GM12878 (cell line): ENCODE measurements at regions not wholly inside any gene's neighbourhood (a gene's known extent, or its start where the extent isn't known, plus 50 kb on each side); places are given as distances from the start of the nearest gene placed in this dataset.
A peak's percentile ranks its signal among the peaks of the same experiment; 100 is the strongest.

ENCODE experiments used
- CEBPZ ChIP-seq: fragments of 150-350 bp; IDR thresholded peaks from 2 replicates; pipeline ENCODE4 v1.6.1; 2016; ENCODE audit warnings: low read depth, low read length
- CREB1 ChIP-seq: IDR thresholded peaks from 2 replicates; pipeline ENCODE4 v1.6.1; 2012; ENCODE audit warnings: low read depth, mild to moderate bottlenecking, inconsistent platforms
- ELK1 ChIP-seq: IDR thresholded peaks from 2 replicates; pipeline ENCODE4 v1.6.1; 2012; ENCODE audit warnings: low read depth, low read length, improper control_type of control experiment
- EP300 ChIP-seq, 2 experiments: fragments of 150-350 bp in 1 of 2; IDR thresholded peaks; 2 replicates each; pipeline ENCODE4 v1.6.1; 2011 to 2012; ENCODE audit warnings: low read depth in 2 of 2, low read length in 2 of 2, borderline replicate concordance in 1 of 2, improper control_type of control experiment in 1 of 2, inconsistent platforms in 1 of 2; ENCODE audit not compliant: control insufficient read depth in 1 of 2
- FOS ChIP-seq: IDR thresholded peaks from 3 replicates; pipeline ENCODE4 v1.6.1; 2011; ENCODE audit warnings: borderline replicate concordance; ENCODE audit not compliant: insufficient read length; ENCODE audit errors: extremely low read depth
- FOXK2 ChIP-seq: fragments of 450-650 bp; IDR thresholded peaks from 2 replicates; pipeline ENCODE4 v1.6.1; 2017; ENCODE audit warnings: mild to moderate bottlenecking, moderate library complexity
- IRF3 ChIP-seq: fragments of 450-650 bp; IDR thresholded peaks from 2 replicates; pipeline ENCODE4 v1.6.1; 2014; ENCODE audit warnings: mild to moderate bottlenecking
- PAX8 ChIP-seq: fragments of 450-650 bp; IDR thresholded peaks from 2 replicates; pipeline ENCODE4 v1.6.1; 2017; ENCODE audit warnings: mild to moderate bottlenecking, moderate library complexity
- RUNX3 ChIP-seq: IDR thresholded peaks from 2 replicates; pipeline ENCODE4 v1.6.1; 2012; ENCODE audit warnings: low read length, inconsistent platforms
- TAF1 ChIP-seq: IDR thresholded peaks from 2 replicates; pipeline ENCODE4 v1.6.1; 2011; ENCODE audit warnings: mild to moderate bottlenecking, low read depth, low read length, borderline replicate concordance
- ZNF207 ChIP-seq: fragments of 450-650 bp; IDR thresholded peaks from 2 replicates; pipeline ENCODE4 v1.6.1; 2014; ENCODE audit warnings: antibody characterized with exemption, mild to moderate bottlenecking, borderline replicate concordance
- ZNF24 ChIP-seq: fragments of 450-650 bp; IDR thresholded peaks from 2 replicates; pipeline ENCODE4 v1.6.1; 2017; ENCODE audit warnings: antibody characterized with exemption, mild to moderate bottlenecking

- no peak for TF ChIP-seq TAF1
- no peak for TF ChIP-seq IRF3
- TF ChIP-seq CEBPZ: no peak
- no peak for TF ChIP-seq FOS
- no peak for TF ChIP-seq CREB1
- TF ChIP-seq RUNX3: 0 out of 2 replicates have a peak, but pooled peaks have one; percentile 28
- TF ChIP-seq EP300 (IDR thresholded peaks at IDR 0.05; ENCODE audit: borderline replicate concordance in 1 of 2, control insufficient read depth in 1 of 2, low read depth in 2 of 2, low read length in 2 of 2): peak in 1 of 2 experiments; percentile 8; a peak in 1 of 4 replicates
- no peak for TF ChIP-seq ZNF207
- TF ChIP-seq PAX8: no peak
- TF ChIP-seq ZNF24: peak; percentile 85
- TF ChIP-seq FOXK2: peak; percentile 54; the same call in 1 of the 2 replicates
- TF ChIP-seq ELK1: no peak
Measured at GRCh38 chr10:61135276-61135721, 191.3 kb upstream of the RHOBTB1 start (continued).
